HepG2 (cell line): ENCODE measurements at regions not wholly inside any gene's neighbourhood (a gene's known extent, or its start where the extent isn't known, plus 50 kb on each side); places are given as distances from the start of the nearest gene placed in this dataset.

Source experiments
- GLI4 ChIP-seq: sonication (generic); formaldehyde crosslinking; IDR thresholded peaks from 2 replicates; pipeline ENCODE4 v1.5.1; 2020; ENCODE audit warnings: missing genetic modification reagents, mild to moderate bottlenecking, moderate library complexity, borderline replicate concordance
- MIER3 ChIP-seq: IDR thresholded peaks from 2 replicates; pipeline ENCODE4 v1.6.1; 2016; ENCODE audit warnings: missing compliant biosample characterization, borderline replicate concordance
- TOPORS ChIP-seq: sonication (generic); formaldehyde crosslinking; IDR thresholded peaks from 2 replicates; pipeline ENCODE4 v1.8.0; 2023; ENCODE audit warnings: mild to moderate bottlenecking, missing genetic modification reagents

DNA sequence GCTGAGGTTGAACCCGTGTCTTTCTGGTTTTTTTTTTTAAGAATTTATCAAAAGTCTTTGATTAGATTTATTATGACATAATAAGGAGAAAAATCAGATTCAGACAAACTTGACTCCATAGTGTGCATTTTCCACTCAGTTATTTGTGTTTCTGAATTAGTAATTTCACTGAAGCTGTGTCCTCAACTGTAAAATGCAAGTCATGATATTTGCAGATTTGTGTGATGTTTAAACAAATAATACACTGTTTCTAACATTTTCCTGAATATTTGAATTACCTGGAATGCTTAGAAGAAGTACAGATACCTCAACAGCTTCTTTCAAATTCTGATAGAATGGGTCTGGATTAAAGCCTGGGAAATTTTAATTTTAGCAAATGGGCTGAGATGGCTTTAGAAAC lies 1050.3 kb upstream of the MAP3K7 start:
- TF ChIP-seq GLI4 (CRISPR knock-in tag): no peak
- TF ChIP-seq MIER3 (CRISPR knock-in tag): no peak
- no peak for TF ChIP-seq TOPORS
